C4-2B (cell line): ENCODE measurements at regions not wholly inside any gene's neighbourhood (a gene's known extent, or its start where the extent isn't known, plus 50 kb on each side); places are given as distances from the start of the nearest gene placed in this dataset.
"Not testable (repeated sequence)": the region's sequence is repeated elsewhere in the genome, so short reads cannot be mapped to it uniquely, and the experiment has no call there.

ENCODE experiments used
- CTCF ChIP-seq: fragments of 450-650 bp; conservative IDR thresholded peaks from 2 replicates; pipeline ENCODE4 v1.5.1; 2017; ENCODE audit warnings: mild to moderate bottlenecking
- ZFX ChIP-seq: fragments of 450-650 bp; IDR thresholded peaks from 2 replicates; pipeline ENCODE4 v1.6.1; 2017

DNA sequence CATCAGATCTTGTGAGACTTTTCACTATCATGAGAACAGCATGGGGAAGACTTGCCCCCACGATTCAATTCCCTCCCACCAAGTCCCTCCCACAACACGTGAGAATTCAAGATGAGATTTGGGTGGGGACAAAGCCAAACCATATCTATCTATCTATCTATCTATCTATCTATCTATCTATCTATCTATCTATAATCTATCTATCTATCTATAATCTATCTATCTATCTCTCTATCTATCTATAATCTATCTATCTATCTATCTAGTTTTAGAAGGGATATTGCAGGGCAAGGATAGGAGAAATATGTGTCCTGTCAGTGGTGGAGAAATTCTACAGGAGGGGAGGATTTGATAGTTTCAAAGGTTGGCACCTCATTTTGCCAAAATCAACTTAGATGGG, 279.8 kb upstream of the PROK2 start:
- TF ChIP-seq CTCF, ZFX: not testable (repeated sequence)
